A673 (cell line): ENCODE measurements at regions not wholly inside any gene's neighbourhood (a gene's known extent, or its start where the extent isn't known, plus 50 kb on each side); places are given as distances from the start of the nearest gene placed in this dataset.

Experiments used
- CTCF ChIP-seq: fragments of 300-800, 200-600 bp; sonication (generic); conservative IDR thresholded peaks from 2 replicates; pipeline ENCODE4 v1.5.1; 2017; ENCODE audit warnings: low read depth, mild to moderate bottlenecking, antibody characterized with exemption, low read length, moderate library complexity, mixed read lengths
- EZH2 ChIP-seq: fragments of 200-600 bp; sonication (generic); IDR thresholded peaks from 2 replicates; pipeline ENCODE4 v1.6.1; 2017; ENCODE audit warnings: borderline replicate concordance, low read depth, mild to moderate bottlenecking, mixed read lengths, antibody characterized with exemption, low read length; ENCODE audit not compliant: poor library complexity, severe bottlenecking

GRCh38 chr4:28832444-28832843 is 1887.7 kb upstream of the PCDH7 start:
- TF ChIP-seq CTCF (no peak), EZH2 (no peak)
